ENCODE measurements at regions not wholly inside any gene's neighbourhood (a gene's known extent, or its start where the extent isn't known, plus 50 kb on each side); places are given as distances from the start of the nearest gene placed in this dataset.

DNA sequence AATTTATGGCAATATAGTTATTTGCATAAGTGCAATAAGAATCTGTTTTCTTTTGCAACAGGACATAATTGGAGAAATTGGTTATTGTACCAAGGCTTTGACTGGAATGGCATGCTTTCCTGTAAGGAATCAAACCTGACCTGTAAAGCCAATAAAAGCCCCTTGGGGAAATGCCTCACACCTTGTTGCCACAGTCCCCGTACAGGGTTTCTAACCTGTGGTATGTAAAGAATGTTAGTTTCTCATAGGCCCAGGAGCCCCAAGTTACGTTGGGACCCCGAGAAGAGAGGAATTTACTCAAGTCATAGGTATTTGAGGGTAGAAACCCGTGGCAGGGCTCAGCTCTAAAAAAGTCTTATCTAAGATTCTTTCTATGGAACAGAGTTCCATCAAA lies 441.4 kb downstream of the IGSF11 start:
- H3K27me3 Mint-ChIP-seq = peaks cover 0 to 4% (median 0%) of the 10 kb centered on the region in 5 donors
- Histone ChIP-seq H3K27ac (ENCODE audit: low read depth, low read length) (no peak overlapping the region), H3K9me3 (ENCODE audit: control insufficient read depth in 2 of 3, low read length in 3 of 3) (no peaks in the 10 kb centered on the region), H3K36me3 (ENCODE audit: control insufficient read depth in 2 of 3, insufficient read depth in 3 of 3, low read length in 3 of 3) (no peaks in the 10 kb centered on the region), H3K4me3 (ENCODE audit: low read length) (no peak overlapping the region), H3K4me1 (ENCODE audit: control insufficient read depth in 2 of 2, insufficient read depth in 2 of 2, low read length in 2 of 2) (no peaks in the 10 kb centered on the region), H3K27me3 (ENCODE audit: control insufficient read depth in 2 of 2, insufficient read depth in 2 of 2, low read length in 2 of 2) (no peaks in the 10 kb centered on the region)
- CTCF ChIA-PET = no interaction called here
- no peaks in the 10 kb centered on the region for H3K36me3 Mint-ChIP-seq
- intact Hi-C loops (cut with micrococcal nuclease) = no loop called here
- peaks cover 0 to 41% (median 7%) of the 10 kb centered on the region in 11 donors for H3K9me3 Mint-ChIP-seq
- H3K4me1 Mint-ChIP-seq = no peaks in the 10 kb centered on the region
- POLR2A ChIA-PET = no interaction called here
- no peak for DNase-seq
- H3K4me3 Mint-ChIP-seq = no peak overlapping the region
- H3K27ac Mint-ChIP-seq = no peak overlapping the region
- no peak for ATAC-seq

DNA sequence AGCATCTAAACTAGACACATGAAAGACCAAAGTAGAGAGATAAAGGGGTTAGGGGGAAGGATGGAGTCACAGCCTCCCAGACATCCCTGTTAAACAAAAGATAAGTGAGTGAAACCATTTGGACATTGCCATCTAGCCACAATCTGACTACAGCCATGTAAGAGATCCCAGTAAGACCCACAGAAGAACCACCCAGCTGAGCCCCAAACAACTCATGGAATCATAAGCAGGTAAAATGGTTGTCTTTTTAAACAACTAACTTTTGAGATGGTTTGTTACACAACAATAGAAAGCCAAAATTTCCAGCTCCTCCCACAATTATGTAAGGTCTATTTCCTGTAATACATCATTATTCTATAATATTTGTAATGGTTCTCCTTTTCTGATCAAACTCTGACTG lies 437.5 kb downstream of the IGSF11 start:
- H3K9me3 Mint-ChIP-seq = peaks cover 1 to 32% (median 7%) of the 10 kb centered on the region in 11 donors
- no peak for DNase-seq
- no peak overlapping the region for H3K4me3 ChIP-seq (ENCODE audit: low read length)
- no peaks in the 10 kb centered on the region for H3K36me3 ChIP-seq (ENCODE audit: control insufficient read depth in 2 of 3, insufficient read depth in 3 of 3, low read length in 3 of 3)
- no peaks in the 10 kb centered on the region for H3K36me3 Mint-ChIP-seq
- no peaks in the 10 kb centered on the region for H3K27me3 ChIP-seq (ENCODE audit: control insufficient read depth in 2 of 2, insufficient read depth in 2 of 2, low read length in 2 of 2)
- no peak overlapping the region for H3K27ac Mint-ChIP-seq
- CTCF ChIA-PET = no interaction called here
- H3K4me1 ChIP-seq (ENCODE audit: control insufficient read depth in 2 of 2, insufficient read depth in 2 of 2, low read length in 2 of 2) = no peaks in the 10 kb centered on the region
- no peaks in the 10 kb centered on the region for H3K4me1 Mint-ChIP-seq
- H3K9me3 ChIP-seq (ENCODE audit: control insufficient read depth in 2 of 3, low read length in 3 of 3) = no peaks in the 10 kb centered on the region
- H3K27ac ChIP-seq (ENCODE audit: low read depth, low read length) = no peak overlapping the region
- ATAC-seq = no peak
- POLR2A ChIA-PET = no interaction called here
- H3K4me3 Mint-ChIP-seq = no peak overlapping the region
- intact Hi-C loops (cut with micrococcal nuclease) = no loop called here
- peaks cover 0 to 4% (median 0%) of the 10 kb centered on the region in 5 donors for H3K27me3 Mint-ChIP-seq

DNA sequence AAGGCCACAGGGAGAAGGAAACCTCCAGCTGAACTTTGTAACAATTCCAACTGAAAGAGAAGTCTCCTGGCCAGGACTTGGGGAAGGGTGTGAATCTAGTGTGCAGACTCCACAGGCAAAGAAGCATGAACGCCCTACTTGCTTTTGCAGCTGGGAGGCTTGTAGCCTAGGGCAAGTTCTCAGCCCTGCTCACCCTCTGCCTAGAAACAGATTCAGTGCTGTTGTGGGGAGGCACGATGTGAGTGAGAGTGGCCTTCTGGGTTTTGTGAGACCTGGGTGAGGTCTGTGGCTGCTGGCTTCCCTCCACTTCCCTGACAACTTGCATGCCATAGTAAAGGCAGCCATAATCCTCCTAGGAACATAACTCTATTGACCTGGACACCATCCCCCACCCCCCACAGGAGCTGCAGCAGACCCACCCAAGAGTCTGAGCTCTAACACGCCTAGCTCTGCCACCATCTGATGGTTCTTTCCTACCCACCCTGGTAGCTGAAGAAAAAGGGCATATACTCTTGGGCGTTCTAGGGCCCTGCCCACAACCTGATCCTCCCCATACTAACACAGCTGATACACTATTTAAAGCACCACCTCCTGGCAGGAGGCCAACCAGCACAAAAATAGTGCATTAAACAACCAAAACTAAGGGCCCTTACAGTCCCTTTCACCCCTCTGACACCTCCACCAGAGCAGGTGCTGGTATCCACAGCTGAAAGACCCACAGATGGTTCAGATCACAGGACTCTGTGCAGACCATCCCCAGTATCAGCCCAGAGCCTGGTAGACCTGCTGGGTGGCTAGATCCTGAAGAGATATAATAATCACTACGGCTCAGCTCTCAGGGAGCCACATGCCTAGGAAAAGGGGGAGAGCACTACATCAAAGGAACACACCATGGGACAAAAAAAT lies 426.5 kb downstream of the IGSF11 start:
- Mint-ChIP-seq H3K27ac (no peak overlapping the region), H3K4me1 (no peaks in the 10 kb centered on the region), H3K4me3 (no peak overlapping the region), H3K9me3 (peaks cover 6 to 31% (median 15%) of the 10 kb centered on the region in 11 donors), H3K27me3 (peaks cover 0 to 17% (median 0%) of the 10 kb centered on the region in 5 donors), H3K36me3 (peaks cover 0 to 5% (median 0%) of the 10 kb centered on the region in 5 donors)
- intact Hi-C loops (cut with micrococcal nuclease) = no loop called here
- H3K27ac ChIP-seq (ENCODE audit: low read depth, low read length) = no peak overlapping the region
- DNase-seq (no peak), ATAC-seq (no peak)
- no peaks in the 10 kb centered on the region for H3K4me1 ChIP-seq (ENCODE audit: control insufficient read depth in 2 of 2, insufficient read depth in 2 of 2, low read length in 2 of 2)
- H3K4me3 ChIP-seq (ENCODE audit: low read length) = no peak overlapping the region
- ChIA-PET CTCF (no interaction called here), POLR2A (no interaction called here)
- no peaks in the 10 kb centered on the region for H3K9me3 ChIP-seq (ENCODE audit: control insufficient read depth in 2 of 3, low read length in 3 of 3)
- H3K27me3 ChIP-seq (ENCODE audit: control insufficient read depth in 2 of 2, insufficient read depth in 2 of 2, low read length in 2 of 2) = no peaks in the 10 kb centered on the region
- no peaks in the 10 kb centered on the region for H3K36me3 ChIP-seq (ENCODE audit: control insufficient read depth in 2 of 3, insufficient read depth in 3 of 3, low read length in 3 of 3)

DNA sequence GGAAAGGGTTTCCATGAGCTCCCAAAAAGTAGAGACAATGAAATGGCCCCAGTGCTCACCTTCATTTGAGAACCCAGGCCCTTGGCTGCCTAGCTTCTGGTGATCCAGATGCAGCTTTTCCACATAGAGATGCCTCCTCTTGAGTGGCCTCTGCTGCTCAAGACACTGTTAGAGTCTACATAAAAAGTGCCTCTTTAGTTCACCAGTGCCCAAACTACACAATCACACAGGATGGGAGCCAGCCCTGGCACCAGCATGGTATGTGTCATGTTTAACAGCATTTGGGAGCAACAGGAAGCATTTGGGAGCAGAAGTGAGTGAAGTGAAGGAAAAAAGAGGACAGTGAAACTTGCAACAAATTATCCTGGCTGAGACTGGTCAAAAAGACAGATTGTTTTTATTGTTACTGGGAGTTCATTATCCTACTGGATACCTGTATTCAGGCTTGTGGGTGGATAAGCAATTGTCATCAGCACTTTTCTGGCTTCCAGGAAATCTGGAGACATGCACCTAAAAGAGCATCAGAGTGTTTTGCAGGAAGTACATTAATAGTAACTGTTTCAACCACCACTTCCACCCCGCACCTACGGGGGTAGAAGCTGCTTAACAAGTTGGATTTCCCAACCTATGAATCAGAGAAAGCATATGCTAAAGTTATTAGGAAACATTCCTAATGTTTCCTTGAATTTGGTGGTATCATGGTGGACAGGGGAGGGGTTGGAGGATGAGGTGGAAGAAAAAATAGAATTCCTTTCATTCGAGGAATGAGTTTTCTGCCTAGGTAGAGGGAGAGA lies 416.2 kb downstream of the IGSF11 start:
- peaks cover 0 to 5% (median 0%) of the 10 kb centered on the region in 11 donors for H3K9me3 Mint-ChIP-seq
- Histone ChIP-seq H3K27ac (ENCODE audit: low read depth, low read length) (no peak overlapping the region), H3K36me3 (ENCODE audit: control insufficient read depth in 2 of 3, insufficient read depth in 3 of 3, low read length in 3 of 3) (no peaks in the 10 kb centered on the region), H3K9me3 (ENCODE audit: control insufficient read depth in 2 of 3, low read length in 3 of 3) (no peaks in the 10 kb centered on the region), H3K4me1 (ENCODE audit: control insufficient read depth in 2 of 2, insufficient read depth in 2 of 2, low read length in 2 of 2) (no peaks in the 10 kb centered on the region), H3K4me3 (ENCODE audit: low read length) (no peak overlapping the region), H3K27me3 (ENCODE audit: control insufficient read depth in 2 of 2, insufficient read depth in 2 of 2, low read length in 2 of 2) (no peaks in the 10 kb centered on the region)
- ATAC-seq = no peak
- H3K27ac Mint-ChIP-seq = no peak overlapping the region
- DNase-seq = no peak
- ChIA-PET POLR2A (no interaction called here), CTCF (interaction anchor here (0.7 kb wide), 1 partner anchor 147 kb away, joined by 3 read pairs; no protein-coding TSS in a partner anchor)
- no peak overlapping the region for H3K4me3 Mint-ChIP-seq
- H3K36me3 Mint-ChIP-seq = no peaks in the 10 kb centered on the region
- intact Hi-C loops (cut with micrococcal nuclease) = no loop called here
- no peaks in the 10 kb centered on the region for H3K27me3 Mint-ChIP-seq
- no peaks in the 10 kb centered on the region for H3K4me1 Mint-ChIP-seq

DNA sequence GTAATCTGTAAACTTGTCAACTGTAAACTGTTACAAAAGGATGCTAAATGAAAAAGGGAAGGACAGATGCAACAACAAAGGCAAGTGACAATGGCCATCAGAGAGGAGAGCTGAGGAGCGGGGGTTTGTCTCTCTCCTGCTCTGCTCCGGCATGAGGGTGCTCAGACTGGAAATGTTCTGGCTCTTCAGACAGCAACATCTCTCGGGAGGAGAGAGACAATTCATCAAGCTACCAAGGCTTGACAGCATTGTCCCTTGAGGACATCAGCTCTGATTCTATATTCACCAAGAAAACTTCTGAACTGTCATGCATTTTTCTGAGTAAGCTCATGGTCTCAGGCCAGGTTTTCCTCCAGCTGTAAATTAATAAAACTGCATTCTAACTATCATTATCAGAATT lies 408.2 kb downstream of the IGSF11 start:
- DNase-seq (no peak), ATAC-seq (no peak)
- Histone ChIP-seq H3K27ac (ENCODE audit: low read depth, low read length) (no peak overlapping the region), H3K9me3 (ENCODE audit: control insufficient read depth in 2 of 3, low read length in 3 of 3) (no peaks in the 10 kb centered on the region), H3K4me3 (ENCODE audit: low read length) (no peak overlapping the region), H3K27me3 (ENCODE audit: control insufficient read depth in 2 of 2, insufficient read depth in 2 of 2, low read length in 2 of 2) (no peaks in the 10 kb centered on the region), H3K4me1 (ENCODE audit: control insufficient read depth in 2 of 2, insufficient read depth in 2 of 2, low read length in 2 of 2) (no peaks in the 10 kb centered on the region), H3K36me3 (ENCODE audit: control insufficient read depth in 2 of 3, insufficient read depth in 3 of 3, low read length in 3 of 3) (no peaks in the 10 kb centered on the region)
- CTCF ChIA-PET = no interaction called here
- intact Hi-C loops (cut with micrococcal nuclease) = no loop called here
- Mint-ChIP-seq H3K27ac (no peak overlapping the region), H3K9me3 (peaks cover 0 to 4% (median 0%) of the 10 kb centered on the region in 11 donors), H3K27me3 (peaks cover 0 to 1% (median 0%) of the 10 kb centered on the region in 5 donors), H3K36me3 (no peaks in the 10 kb centered on the region), H3K4me3 (no peak overlapping the region), H3K4me1 (no peaks in the 10 kb centered on the region)
- POLR2A ChIA-PET = no interaction called here

DNA sequence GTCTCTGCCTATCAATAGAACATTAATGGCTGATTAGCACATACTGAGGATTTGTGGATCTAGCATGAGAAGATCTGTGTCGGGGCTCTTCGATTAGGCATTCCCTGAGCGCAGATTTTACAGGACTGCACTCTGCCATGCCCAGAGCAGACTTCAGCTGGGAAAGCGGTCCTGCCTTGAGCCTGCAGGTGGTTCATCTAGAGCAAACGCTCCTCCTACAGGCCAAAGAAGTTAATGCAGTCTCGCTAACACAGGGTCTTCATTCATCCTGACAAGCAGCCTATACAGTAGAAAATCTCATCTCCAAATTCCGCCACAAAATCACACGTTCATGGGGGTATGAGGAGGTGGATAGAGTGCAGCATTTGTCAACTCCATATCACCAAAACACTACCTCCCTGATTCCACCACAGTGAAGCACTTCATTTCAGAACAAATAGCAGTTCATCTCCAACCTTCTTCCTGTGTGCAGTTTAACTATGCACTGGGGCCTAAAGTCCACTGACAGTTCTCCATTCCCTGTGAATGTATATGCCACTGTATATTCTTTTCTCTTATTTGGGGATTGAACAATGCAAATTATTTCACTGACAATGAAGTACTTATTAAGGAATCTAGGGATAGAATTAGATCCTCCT lies 405.8 kb downstream of the IGSF11 start:
- ChIA-PET POLR2A (no interaction called here), CTCF (no interaction called here)
- Histone ChIP-seq H3K36me3 (ENCODE audit: control insufficient read depth in 2 of 3, insufficient read depth in 3 of 3, low read length in 3 of 3) (no peaks in the 10 kb centered on the region), H3K4me3 (ENCODE audit: low read length) (no peak overlapping the region), H3K9me3 (ENCODE audit: control insufficient read depth in 2 of 3, low read length in 3 of 3) (no peaks in the 10 kb centered on the region), H3K4me1 (ENCODE audit: control insufficient read depth in 2 of 2, insufficient read depth in 2 of 2, low read length in 2 of 2) (no peaks in the 10 kb centered on the region), H3K27me3 (ENCODE audit: control insufficient read depth in 2 of 2, insufficient read depth in 2 of 2, low read length in 2 of 2) (no peaks in the 10 kb centered on the region), H3K27ac (ENCODE audit: low read depth, low read length) (no peak overlapping the region)
- peaks cover 0 to 5% (median 0%) of the 10 kb centered on the region in 5 donors for H3K27me3 Mint-ChIP-seq
- no peak overlapping the region for H3K4me3 Mint-ChIP-seq
- no peak overlapping the region for H3K27ac Mint-ChIP-seq
- intact Hi-C loops (cut with micrococcal nuclease) = no loop called here
- ATAC-seq (no peak), DNase-seq (no peak)
- H3K36me3 Mint-ChIP-seq = no peaks in the 10 kb centered on the region
- H3K9me3 Mint-ChIP-seq = peaks cover 0 to 4% (median 0%) of the 10 kb centered on the region in 11 donors
- no peaks in the 10 kb centered on the region for H3K4me1 Mint-ChIP-seq

All from naive thymus-derived CD4-positive, alpha-beta T cell (primary cell).